CD4-positive, CD25-positive, alpha-beta regulatory T cell (primary cell): ENCODE measurements at regions not wholly inside any gene's neighbourhood (a gene's known extent, or its start where the extent isn't known, plus 50 kb on each side); places are given as distances from the start of the nearest gene placed in this dataset.

ENCODE experiments used
- ATAC-seq, 2 donors: fragments of 150-1000 bp; cut with Tn5 transposase; one replicate each; pipeline ENCODE4 v1.10.0; 2021; ENCODE audit warnings: low read depth in 2 of 2, moderate number of reproducible peaks in 2 of 2, moderate library complexity in 1 of 2
- DNase-seq, 3 donors: peaks; one replicate each; pipeline versions ENCODE4 v3.0.0 to v3.0.0-alpha.2; 2012 to 2022; ENCODE audit warnings: mixed read lengths in 1 of 3
- H3K27ac ChIP-seq: one replicate; pipeline ENCODE4 v1.7.0; 2013; ENCODE audit warnings: mild to moderate bottlenecking, low read length; ENCODE audit not compliant: insufficient read depth, poor library complexity, severe bottlenecking
- H3K27me3 ChIP-seq: one replicate; pipeline ENCODE4 v1.7.0; 2013; ENCODE audit warnings: low read length; ENCODE audit not compliant: control insufficient read depth, insufficient read depth
- H3K36me3 ChIP-seq: one replicate; pipeline ENCODE4 v1.7.0; 2013; ENCODE audit warnings: mild to moderate bottlenecking, low read length, moderate library complexity; ENCODE audit not compliant: control insufficient read depth, insufficient read depth
- H3K4me1 ChIP-seq: 2 replicates; pipeline ENCODE4 v1.7.0; 2013; ENCODE audit warnings: mild to moderate bottlenecking, low read length; ENCODE audit not compliant: insufficient read depth, control insufficient read depth, poor library complexity, severe bottlenecking
- H3K4me3 ChIP-seq: one replicate; pipeline ENCODE4 v1.7.0; 2013; ENCODE audit warnings: low read depth, mild to moderate bottlenecking, low read length, moderate library complexity
- H3K9me3 ChIP-seq, 2 experiments: 1 replicate in 1 of 2; 2 replicates in 1 of 2; pipeline ENCODE4 v1.7.0; 2013; ENCODE audit warnings: low read length in 2 of 2, mild to moderate bottlenecking in 1 of 2, moderate library complexity in 1 of 2; ENCODE audit not compliant: control insufficient read depth in 2 of 2
- H3K27ac Mint-ChIP-seq, 3 donors: one replicate each; pipeline ENCODE4 v1.8.0; 2020 to 2022; ENCODE audit warnings: mild to moderate bottlenecking in 3 of 3, mixed read lengths in 3 of 3, moderate library complexity in 2 of 3
- H3K27me3 Mint-ChIP-seq: one replicate; pipeline ENCODE4 v1.8.0; 2022; ENCODE audit warnings: mild to moderate bottlenecking, mixed read lengths
- H3K36me3 Mint-ChIP-seq: one replicate; pipeline ENCODE4 v1.8.0; 2020; ENCODE audit warnings: mixed read lengths
- H3K4me1 Mint-ChIP-seq, 4 donors: one replicate each; pipeline ENCODE4 v1.8.0; 2020 to 2022; ENCODE audit warnings: mixed read lengths in 4 of 4, mild to moderate bottlenecking in 1 of 4
- H3K4me3 Mint-ChIP-seq, 4 donors: one replicate each; pipeline ENCODE4 v1.8.0; 2020 to 2022; ENCODE audit warnings: mild to moderate bottlenecking in 4 of 4, mixed read lengths in 4 of 4, moderate library complexity in 3 of 4
- H3K9me3 Mint-ChIP-seq, 7 donors: one replicate each; pipeline ENCODE4 v1.8.0; 2020 to 2022; ENCODE audit warnings: mixed read lengths in 7 of 7, mild to moderate bottlenecking in 3 of 7, moderate library complexity in 2 of 7

- H3K36me3 Mint-ChIP-seq, result no peaks in the 10 kb centered on the region
- H3K9me3 Mint-ChIP-seq, result peaks cover 0 to 7% (median 2%) of the 10 kb centered on the region in 7 donors
- DNase-seq (no peak), ATAC-seq (no peak)
- H3K4me3 Mint-ChIP-seq, result no peak overlapping the region
- H3K27me3 Mint-ChIP-seq, result no peaks in the 10 kb centered on the region
- Histone ChIP-seq H3K36me3 (no peaks in the 10 kb centered on the region), H3K9me3 (no peaks in the 10 kb centered on the region), H3K27me3 (no peaks in the 10 kb centered on the region), H3K4me1 (no peaks in the 10 kb centered on the region), H3K4me3 (no peak overlapping the region), H3K27ac (no peak overlapping the region)
- no peak overlapping the region for H3K27ac Mint-ChIP-seq
- H3K4me1 Mint-ChIP-seq, result no peaks in the 10 kb centered on the region
Observed at GRCh38 chr4:138759554-138759902, 256.1 kb upstream of the NOCT start.

GRCh38 chr4:138758876-138759553 is 256.6 kb upstream of the NOCT start:
- Mint-ChIP-seq H3K9me3 (peaks cover 0 to 7% (median 2%) of the 10 kb centered on the region in 7 donors), H3K4me3 (no peak overlapping the region), H3K4me1 (no peaks in the 10 kb centered on the region), H3K27ac (no peak overlapping the region), H3K36me3 (no peaks in the 10 kb centered on the region), H3K27me3 (no peaks in the 10 kb centered on the region)
- Histone ChIP-seq H3K36me3 (no peaks in the 10 kb centered on the region), H3K4me1 (no peaks in the 10 kb centered on the region), H3K4me3 (no peak overlapping the region), H3K27me3 (no peaks in the 10 kb centered on the region), H3K27ac (no peak overlapping the region), H3K9me3 (no peaks in the 10 kb centered on the region)
- DNase-seq (no peak), ATAC-seq (no peak)

GRCh38 chr4:138758196-138758595 is 257.4 kb upstream of the NOCT start:
- peaks cover 0 to 7% of the 10 kb centered on the region in 2 experiments for H3K9me3 ChIP-seq
- H3K27ac Mint-ChIP-seq, result no peak overlapping the region
- no peaks in the 10 kb centered on the region for H3K4me1 ChIP-seq
- H3K9me3 Mint-ChIP-seq, result peaks cover 0 to 11% (median 4%) of the 10 kb centered on the region in 7 donors
- no peaks in the 10 kb centered on the region for H3K27me3 Mint-ChIP-seq
- no peaks in the 10 kb centered on the region for H3K4me1 Mint-ChIP-seq
- H3K36me3 ChIP-seq, result no peaks in the 10 kb centered on the region
- ATAC-seq (no peak), DNase-seq (no peak)
- H3K4me3 ChIP-seq, result no peak overlapping the region
- no peak overlapping the region for H3K27ac ChIP-seq
- H3K27me3 ChIP-seq, result no peaks in the 10 kb centered on the region
- H3K4me3 Mint-ChIP-seq, result no peak overlapping the region
- no peaks in the 10 kb centered on the region for H3K36me3 Mint-ChIP-seq

GRCh38 chr4:138757432-138757831 is 258.1 kb upstream of the NOCT start:
- no peaks in the 10 kb centered on the region for H3K27me3 Mint-ChIP-seq
- no peak overlapping the region for H3K27ac ChIP-seq
- no peak overlapping the region for H3K4me3 Mint-ChIP-seq
- no peak overlapping the region for H3K4me3 ChIP-seq
- DNase-seq (no peak), ATAC-seq (no peak)
- H3K27ac Mint-ChIP-seq, result no peak overlapping the region
- H3K4me1 Mint-ChIP-seq, result no peaks in the 10 kb centered on the region
- H3K4me1 ChIP-seq, result no peaks in the 10 kb centered on the region
- no peaks in the 10 kb centered on the region for H3K27me3 ChIP-seq
- no peaks in the 10 kb centered on the region for H3K36me3 Mint-ChIP-seq
- H3K9me3 Mint-ChIP-seq, result peaks cover 0 to 18% (median 5%) of the 10 kb centered on the region in 7 donors
- H3K36me3 ChIP-seq, result no peaks in the 10 kb centered on the region
- H3K9me3 ChIP-seq, result peaks cover 0 to 7% of the 10 kb centered on the region in 2 experiments

- DNase-seq (no peak), ATAC-seq (no peak)
- Mint-ChIP-seq H3K4me1 (no peaks in the 10 kb centered on the region), H3K4me3 (no peak overlapping the region), H3K9me3 (peaks cover 0 to 23% (median 6%) of the 10 kb centered on the region in 7 donors), H3K27me3 (no peaks in the 10 kb centered on the region), H3K27ac (no peak overlapping the region), H3K36me3 (no peaks in the 10 kb centered on the region)
- Histone ChIP-seq H3K27me3 (no peaks in the 10 kb centered on the region), H3K36me3 (no peaks in the 10 kb centered on the region), H3K27ac (no peak overlapping the region), H3K9me3 (peaks cover 0 to 7% of the 10 kb centered on the region in 2 experiments), H3K4me3 (no peak overlapping the region), H3K4me1 (no peaks in the 10 kb centered on the region)
Observed at GRCh38 chr4:138756519-138756918, 259.1 kb upstream of the NOCT start.

- Mint-ChIP-seq H3K4me3 (no peak overlapping the region), H3K4me1 (no peaks in the 10 kb centered on the region), H3K27ac (no peak overlapping the region), H3K27me3 (no peaks in the 10 kb centered on the region), H3K9me3 (peaks cover 0 to 23% (median 5%) of the 10 kb centered on the region in 7 donors), H3K36me3 (no peaks in the 10 kb centered on the region)
- Histone ChIP-seq H3K36me3 (no peaks in the 10 kb centered on the region), H3K9me3 (peaks cover 0 to 7% of the 10 kb centered on the region in 2 experiments), H3K27ac (no peak overlapping the region), H3K4me1 (no peaks in the 10 kb centered on the region), H3K27me3 (no peaks in the 10 kb centered on the region), H3K4me3 (no peak overlapping the region)
- ATAC-seq (no peak), DNase-seq (no peak)
Observed at GRCh38 chr4:138751309-138751708, 264.3 kb upstream of the NOCT start.

GRCh38 chr4:138749303-138749702 is 266.3 kb upstream of the NOCT start:
- H3K4me3 Mint-ChIP-seq, result no peak overlapping the region
- Histone ChIP-seq H3K27me3 (no peaks in the 10 kb centered on the region), H3K4me3 (no peak overlapping the region), H3K9me3 (peaks cover 0 to 7% of the 10 kb centered on the region in 2 experiments), H3K27ac (no peak overlapping the region), H3K36me3 (no peaks in the 10 kb centered on the region), H3K4me1 (no peaks in the 10 kb centered on the region)
- no peaks in the 10 kb centered on the region for H3K36me3 Mint-ChIP-seq
- H3K27me3 Mint-ChIP-seq, result no peaks in the 10 kb centered on the region
- no peaks in the 10 kb centered on the region for H3K4me1 Mint-ChIP-seq
- H3K27ac Mint-ChIP-seq, result no peak overlapping the region
- DNase-seq, result no peak
- H3K9me3 Mint-ChIP-seq, result peaks cover 0 to 19% (median 5%) of the 10 kb centered on the region in 7 donors
- no peak for ATAC-seq

GRCh38 chr4:138741766-138742377 is 273.7 kb upstream of the NOCT start:
- no peak overlapping the region for H3K4me3 ChIP-seq
- no peak overlapping the region for H3K27ac Mint-ChIP-seq
- no peak overlapping the region for H3K4me3 Mint-ChIP-seq
- H3K9me3 Mint-ChIP-seq, result peaks cover 0 to 7% (median 3%) of the 10 kb centered on the region in 7 donors
- H3K27me3 ChIP-seq, result no peaks in the 10 kb centered on the region
- no peaks in the 10 kb centered on the region for H3K4me1 ChIP-seq
- ATAC-seq (no peak), DNase-seq (no peak)
- no peaks in the 10 kb centered on the region for H3K9me3 ChIP-seq
- no peaks in the 10 kb centered on the region for H3K36me3 Mint-ChIP-seq
- H3K27me3 Mint-ChIP-seq, result no peaks in the 10 kb centered on the region
- H3K27ac ChIP-seq, result no peak overlapping the region
- no peaks in the 10 kb centered on the region for H3K4me1 Mint-ChIP-seq
- no peaks in the 10 kb centered on the region for H3K36me3 ChIP-seq
